GM19395 (cell line): ENCODE measurements at regions not wholly inside any gene's neighbourhood (a gene's known extent, or its start where the extent isn't known, plus 50 kb on each side); places are given as distances from the start of the nearest gene placed in this dataset.

Experiments
- ATAC-seq: cut with Tn5 transposase; IDR thresholded peaks from one replicate; pipeline ENCODE4 v1.9.1; 2021; ENCODE audit warnings: mild to moderate bottlenecking, moderate library complexity; ENCODE audit not compliant: unreplicated experiment

DNA sequence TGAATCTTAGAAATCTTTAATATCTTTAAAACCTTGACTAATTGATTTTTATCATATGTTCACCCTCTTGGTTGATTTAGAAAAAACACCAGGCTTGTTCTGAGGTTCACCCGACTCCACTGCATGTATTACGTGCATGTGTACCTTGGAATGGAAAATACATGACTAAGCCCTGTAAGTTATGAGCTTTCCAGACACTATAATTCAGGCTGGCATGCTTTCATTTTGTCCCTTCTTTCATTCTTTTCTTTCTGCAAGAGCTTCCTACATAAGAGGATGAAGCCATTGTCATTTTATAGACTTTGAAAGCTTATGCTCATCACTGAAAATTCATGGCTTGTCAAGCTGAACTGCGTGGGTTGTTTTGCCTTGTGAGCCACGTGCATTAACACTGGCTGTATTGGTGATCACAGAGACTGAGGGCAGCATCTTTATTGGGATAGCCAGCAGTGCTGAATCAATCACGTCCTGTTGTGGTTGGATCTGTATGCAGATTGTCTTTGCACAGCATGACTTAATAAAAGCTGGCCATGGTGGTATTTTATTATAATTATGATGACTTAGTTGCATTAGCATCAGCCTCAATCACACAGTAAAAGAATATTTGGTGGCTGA is 141.9 kb downstream of the SLIT2 start:
- ATAC-seq = no peak

DNA sequence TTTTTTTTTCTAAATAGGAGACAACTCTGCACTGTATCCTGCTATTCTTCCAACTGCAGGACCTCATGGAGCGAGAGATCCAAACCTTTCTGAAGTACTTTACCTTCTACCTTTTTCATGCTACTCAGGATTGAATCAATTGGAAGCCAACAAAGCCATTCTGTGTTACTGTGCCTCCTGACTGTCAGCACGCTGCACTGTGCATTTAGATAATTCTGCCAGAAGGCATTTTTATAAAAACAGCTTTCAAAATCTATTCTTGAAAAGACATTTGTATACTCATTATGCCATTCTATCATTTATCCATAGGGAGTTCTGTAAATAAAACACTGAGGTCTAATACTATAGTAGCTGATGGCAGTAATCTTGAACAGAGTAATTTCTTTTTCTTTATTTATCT is 142.8 kb downstream of the SLIT2 start:
- ATAC-seq = no peak

DNA sequence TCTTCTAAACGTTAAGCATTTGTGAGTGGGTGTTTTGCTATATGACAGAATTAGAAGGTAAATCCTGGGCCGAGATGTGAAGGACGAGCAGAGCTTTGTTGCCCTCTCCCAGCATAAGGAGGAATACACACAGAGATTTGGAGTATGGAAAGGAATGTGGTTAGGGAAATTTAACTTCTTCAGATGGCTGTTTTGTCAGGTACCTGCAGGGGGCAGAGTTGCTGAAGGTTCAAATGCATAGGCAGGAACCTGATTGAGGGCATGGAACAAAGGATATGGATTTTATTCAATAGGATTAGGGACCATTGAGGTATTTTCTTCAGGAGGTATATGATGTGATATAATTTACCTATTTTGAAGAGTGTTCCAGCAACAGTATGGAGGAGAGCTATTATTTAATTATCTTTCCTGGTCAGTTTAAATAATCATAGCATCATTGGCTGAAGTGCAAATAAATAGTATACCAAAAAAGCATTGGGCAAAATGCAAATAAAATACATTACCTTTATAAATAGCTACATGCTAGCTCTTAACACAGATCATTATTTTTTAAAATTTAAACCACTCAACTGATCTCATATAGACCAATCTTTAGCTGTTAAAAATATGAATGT is 143.6 kb downstream of the SLIT2 start:
- ATAC-seq = peak; percentile 75

DNA sequence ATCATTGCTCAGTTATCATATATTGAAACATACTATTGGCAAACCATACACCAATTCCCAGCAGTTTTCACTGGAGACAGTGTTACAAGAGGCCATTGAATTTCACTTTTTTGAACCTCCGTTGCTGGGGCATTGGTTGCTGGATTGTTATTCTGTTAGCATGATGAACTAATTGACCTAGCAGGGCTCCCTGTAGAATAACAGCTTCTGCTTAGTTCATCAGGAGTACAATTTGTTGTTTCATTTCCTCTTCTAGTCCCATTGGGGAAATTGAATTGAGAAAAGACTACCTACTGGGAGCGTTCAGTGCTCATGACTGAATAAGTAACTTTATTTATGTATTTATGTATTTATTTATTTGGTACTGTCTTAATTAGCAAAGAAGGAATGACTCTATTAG is 151.6 kb downstream of the SLIT2 start:
- ATAC-seq = peak; percentile 69

DNA sequence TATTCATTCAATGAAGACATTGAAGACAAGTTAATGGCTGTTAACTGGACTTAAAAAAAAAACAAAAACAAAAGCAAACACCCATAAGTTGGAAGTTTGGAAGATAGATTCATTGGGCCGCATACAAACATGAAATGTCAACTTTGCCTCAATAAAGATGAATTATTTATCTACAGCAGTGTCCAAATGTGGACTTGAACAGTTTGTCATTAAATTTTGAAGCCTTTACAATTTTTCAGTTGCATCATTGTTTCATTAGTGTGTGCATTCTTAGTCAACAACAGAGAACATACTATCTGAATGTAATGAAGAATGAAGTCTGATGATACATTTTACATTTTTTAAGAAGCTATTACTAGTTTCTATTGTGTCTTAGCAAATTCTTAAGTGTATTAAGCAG is 152.1 kb downstream of the SLIT2 start:
- ATAC-seq = no peak

DNA sequence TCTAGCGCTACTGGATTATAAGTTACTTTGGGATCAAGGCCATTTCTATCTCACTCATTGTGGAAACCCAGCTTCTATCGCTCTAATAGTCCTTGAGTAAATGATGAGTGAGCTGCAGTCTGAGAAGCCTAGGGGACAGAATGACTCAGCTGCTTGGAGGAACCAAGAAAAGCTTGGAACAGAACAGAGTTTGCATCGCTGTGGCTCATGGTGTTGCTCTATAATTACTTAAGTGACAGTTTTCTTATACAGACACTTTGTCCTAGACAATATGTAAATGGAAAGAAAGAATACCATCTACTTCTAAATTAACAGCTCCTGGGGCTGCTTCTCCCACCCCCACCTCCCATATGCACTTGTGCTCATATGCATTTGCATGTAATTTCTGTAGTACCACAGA is 156.9 kb downstream of the SLIT2 start:
- ATAC-seq = no peak

DNA sequence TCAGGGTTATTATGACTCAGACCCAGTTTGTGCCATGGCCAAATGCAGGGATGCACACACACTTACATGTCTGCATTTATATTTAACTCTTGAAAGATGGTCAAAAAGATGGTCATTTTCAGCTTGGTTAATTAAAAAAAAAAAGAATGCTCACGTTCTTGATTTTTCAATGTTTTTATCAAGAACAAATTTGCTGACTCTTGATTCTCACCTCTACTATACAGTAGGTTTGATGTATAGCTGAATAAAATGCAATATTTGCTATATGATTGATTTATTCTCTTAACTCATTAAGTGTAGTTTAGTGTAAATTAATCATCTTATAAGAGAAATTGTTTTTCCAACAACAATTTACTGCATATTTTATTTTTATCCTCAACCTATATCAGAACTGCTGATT is 160.4 kb downstream of the SLIT2 start:
- ATAC-seq = no peak

DNA sequence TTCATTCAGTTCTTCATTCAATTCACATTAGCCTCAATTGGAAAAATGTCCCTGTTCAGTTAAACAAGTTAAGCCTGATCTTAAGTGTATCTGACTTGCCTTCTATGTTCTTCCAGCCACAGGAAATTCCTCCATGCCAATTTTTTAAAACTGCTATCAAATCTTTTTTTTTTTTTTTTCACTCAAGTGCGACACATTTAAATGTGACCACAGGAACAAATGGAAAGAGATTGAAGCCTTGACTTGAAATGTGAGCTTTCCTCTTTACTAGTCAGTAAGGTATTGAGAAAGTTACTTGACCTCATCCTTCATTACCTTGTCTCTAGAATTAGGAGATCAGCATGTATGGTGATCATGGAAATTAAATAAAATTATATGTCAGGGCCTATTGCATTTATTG is 165.1 kb downstream of the SLIT2 start:
- ATAC-seq = no peak

DNA sequence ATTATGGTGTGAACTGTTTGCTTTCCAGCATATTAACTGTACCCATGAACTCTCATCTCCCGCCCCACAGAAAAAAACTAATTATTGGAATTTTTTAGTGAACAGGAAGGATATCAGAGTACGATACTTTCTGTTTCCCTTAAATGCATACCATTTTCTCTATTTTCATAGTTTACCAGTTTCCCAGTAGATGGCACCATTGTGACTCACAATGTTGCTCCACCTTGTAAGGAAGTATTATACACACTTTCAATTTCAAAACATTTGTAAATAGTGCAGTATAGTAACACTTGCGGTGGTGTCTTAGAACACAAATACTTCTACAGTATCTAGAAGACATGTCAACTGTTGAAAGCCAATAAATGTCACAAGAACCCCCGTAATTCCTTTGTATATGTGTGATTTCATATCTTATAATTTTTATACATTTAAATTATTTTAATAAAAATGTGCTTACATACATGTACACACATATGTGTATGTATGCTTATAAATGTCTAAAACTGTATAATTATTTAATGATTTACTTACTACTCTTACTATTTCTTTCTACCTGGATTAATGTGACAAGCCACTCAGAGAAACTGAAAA is 167.3 kb downstream of the SLIT2 start:
- ATAC-seq = peak; percentile 98

DNA sequence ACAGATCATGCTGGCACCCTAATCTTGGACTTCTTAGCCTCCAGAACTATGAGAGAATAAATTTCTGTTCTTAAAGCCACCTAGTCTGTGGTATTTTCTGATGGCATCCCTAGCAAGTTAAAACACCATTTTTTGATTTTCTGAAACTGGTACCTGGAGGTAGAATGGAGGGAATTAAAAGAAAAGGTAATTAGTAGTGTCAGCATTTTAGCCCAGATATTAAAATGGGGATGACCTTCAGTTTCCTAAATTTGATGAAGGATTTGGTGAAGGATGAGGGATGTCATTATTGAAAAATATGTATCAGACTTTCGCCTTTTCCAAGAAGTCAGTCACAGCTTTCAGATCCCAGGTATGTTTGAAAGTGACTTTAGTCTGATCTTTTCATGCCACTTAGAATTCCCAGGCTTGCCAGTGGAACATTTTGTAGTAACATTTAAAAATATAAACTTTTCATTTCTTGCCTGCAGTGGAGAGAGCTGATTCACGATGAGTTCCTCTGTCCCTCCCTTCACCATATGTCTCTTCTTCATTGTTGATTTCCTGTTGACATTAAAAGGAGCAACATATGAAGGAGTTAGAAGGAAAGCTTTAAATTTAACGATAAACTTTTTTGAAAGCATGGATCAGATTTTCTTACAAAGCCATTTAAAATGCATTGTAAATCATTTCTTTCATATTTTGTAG is 169.4 kb downstream of the SLIT2 start:
- ATAC-seq = no peak

DNA sequence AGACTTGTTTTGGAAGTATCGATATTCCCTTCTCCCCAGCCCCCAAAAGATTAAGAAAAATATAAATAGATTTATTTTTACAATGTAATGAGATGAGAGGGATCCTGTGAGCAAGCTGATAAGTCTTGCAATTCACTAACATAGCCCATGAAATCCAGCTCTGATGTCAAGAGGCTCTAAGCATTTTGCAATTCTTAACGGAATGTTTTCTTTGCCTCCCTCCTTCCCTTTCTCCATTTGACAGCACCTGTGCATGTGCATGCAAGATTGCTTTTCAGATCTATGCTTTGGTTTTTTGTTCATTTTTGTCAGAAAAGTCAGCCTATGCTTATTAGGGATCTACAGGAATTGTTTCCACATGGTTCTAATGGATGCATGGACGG is 169.9 kb downstream of the SLIT2 start:
- ATAC-seq = no peak

DNA sequence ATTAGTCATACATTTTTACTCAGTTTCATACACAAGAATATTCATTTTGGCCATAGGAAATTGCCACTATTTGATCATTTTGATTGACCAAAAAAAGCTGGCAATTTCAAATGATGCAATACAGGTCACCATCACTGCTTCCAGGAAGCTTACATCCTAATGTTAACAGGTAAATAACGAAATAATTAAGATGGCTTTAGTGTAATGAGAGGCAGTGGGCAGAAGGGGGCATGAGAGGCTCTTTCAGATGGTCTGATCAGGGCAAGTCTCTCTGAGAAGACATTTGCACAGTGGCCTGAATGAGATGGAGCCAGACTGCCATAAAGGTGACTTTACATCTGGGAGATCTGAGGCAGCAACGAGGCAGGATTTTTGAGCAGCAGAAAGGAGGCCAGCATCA is 170.7 kb downstream of the SLIT2 start:
- ATAC-seq = peak; percentile 72

DNA sequence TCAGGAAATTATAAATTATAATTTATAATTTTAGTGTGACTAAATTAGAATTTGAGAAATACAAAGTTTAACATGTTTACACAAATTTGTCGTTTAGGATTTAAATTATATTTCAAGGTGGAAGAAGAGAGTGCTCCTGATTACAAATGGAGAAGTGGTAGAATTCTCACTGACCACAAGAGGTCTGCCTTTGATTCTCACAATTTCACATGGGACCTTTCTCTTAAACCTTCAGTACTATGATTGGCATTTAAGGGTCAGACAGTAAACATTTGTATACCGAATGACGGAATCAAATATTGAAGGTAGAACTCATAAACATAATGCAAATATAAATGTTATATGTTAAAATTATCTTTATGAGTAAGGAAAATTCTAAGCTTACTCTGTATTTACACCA is 171.7 kb downstream of the SLIT2 start:
- ATAC-seq = no peak

DNA sequence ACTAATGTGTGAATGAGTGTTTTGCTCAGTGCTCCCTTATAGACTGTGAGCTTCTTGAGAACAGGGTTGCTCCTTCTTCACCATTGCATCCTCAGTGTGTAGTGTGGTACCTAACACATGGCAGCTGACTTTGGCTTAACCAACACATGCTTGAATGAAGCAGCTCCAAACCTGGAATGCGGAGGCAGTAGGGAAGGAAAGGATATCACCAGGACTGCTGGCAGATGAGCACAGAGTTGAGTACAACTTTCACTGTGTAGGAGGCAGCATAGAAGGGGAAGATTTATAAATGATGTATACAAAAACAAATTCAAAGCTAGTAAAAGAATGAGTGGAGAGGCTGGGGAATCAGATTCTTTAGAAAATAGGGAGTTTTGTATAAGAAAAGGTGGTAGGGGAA is 174.3 kb downstream of the SLIT2 start:
- ATAC-seq = no peak

DNA sequence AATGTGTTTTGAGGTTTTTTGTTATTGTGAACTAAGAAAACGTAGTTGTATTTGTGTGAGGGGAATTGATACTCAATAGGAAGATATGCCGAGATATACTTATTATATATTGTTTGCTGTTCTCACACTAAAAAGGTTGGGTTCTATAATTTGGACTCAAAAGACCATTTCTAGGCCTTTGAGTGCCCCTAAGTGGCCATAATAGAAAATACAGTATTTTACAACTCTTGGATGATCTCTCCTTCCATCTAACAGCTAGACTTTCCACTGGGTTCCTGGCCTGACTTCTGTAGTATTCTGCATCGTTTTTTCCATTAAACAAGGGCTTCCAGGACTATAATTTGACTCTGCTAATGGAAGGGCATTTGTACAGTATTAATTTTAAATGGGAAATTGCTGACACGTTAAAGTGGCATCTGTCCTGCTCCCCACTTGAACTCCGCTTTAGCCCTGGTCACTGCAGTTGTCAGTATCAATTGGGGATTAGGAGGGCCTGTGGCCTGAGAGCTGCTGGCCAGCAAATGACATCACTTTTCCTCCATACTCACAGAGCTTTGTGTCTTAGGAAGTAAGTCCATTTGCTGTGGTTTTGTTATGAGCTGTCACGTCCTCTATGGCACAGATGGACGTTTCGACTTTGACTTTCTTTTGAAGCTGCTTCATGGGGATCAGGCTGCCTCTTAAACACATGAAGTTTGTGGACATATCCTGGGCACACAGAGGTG is 176.9 kb downstream of the SLIT2 start:
- ATAC-seq = no peak

DNA sequence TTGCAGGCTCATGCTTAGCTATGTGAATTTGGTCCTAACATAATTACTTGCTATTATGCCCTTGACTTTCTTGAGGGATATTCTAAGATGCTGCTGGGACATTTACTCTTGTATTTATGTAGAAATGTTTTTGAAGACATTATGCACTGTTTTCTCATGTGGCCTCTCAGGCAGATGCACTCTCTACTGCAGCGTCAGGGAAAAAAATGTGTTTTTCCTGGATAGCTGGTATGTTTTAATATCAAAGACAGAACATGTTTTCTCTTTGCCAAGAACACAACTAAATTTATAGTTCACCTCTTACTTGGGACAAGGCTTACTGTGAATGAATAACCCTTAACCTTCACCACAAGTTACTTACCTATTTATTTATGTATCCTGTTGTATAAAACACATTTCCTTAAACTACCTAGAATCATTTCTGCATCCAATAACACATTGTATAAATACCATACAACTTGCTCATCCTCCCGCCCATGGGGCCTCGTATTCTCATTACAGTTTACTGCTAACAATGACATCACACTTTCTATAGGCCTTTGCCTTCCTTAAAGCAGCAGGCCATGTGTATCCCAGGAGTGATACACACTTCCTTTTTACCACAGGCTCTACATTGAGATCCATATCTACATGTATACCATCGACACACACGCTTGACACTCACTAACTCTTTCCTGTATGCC is 178.7 kb downstream of the SLIT2 start:
- no peak for ATAC-seq

DNA sequence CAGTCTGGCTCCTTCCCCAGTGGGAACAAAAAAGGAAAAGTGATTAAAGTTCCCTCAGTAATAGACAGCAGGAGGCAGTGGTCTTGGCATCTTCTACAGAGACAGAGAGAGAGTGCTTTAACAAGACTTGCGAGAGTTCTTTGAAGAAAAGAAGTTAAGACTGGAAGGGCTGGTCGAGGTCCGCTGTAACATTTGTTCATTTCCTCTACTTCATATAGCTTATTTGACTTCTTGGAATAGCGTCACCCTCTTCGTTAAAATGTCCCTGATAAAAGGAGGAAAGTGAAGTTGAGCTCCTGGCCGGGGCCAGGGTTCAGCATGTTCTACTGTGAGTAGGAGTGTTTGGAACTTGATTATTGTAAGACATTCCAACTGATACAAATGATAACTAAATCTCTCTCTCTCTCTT is 179.8 kb downstream of the SLIT2 start:
- ATAC-seq = no peak

DNA sequence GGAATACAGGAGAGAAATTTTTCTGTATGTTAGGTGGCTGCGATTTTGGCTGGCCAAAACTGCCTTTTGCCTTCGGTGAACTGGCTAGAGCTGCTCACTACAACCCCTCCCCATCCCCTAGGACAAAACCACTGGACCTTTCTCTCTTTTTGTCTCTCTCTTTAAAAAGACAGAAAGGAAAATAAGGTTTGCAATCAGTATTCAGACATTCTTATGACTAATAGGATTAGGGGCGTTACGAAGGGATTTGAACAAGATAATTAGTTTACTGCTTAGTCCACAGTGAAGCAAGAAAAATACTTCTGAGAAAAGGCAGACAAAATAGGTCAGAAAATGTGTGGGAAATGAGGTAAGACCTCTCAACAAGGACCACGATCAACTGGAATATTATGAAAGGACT is 180.4 kb downstream of the SLIT2 start:
- ATAC-seq = no peak

DNA sequence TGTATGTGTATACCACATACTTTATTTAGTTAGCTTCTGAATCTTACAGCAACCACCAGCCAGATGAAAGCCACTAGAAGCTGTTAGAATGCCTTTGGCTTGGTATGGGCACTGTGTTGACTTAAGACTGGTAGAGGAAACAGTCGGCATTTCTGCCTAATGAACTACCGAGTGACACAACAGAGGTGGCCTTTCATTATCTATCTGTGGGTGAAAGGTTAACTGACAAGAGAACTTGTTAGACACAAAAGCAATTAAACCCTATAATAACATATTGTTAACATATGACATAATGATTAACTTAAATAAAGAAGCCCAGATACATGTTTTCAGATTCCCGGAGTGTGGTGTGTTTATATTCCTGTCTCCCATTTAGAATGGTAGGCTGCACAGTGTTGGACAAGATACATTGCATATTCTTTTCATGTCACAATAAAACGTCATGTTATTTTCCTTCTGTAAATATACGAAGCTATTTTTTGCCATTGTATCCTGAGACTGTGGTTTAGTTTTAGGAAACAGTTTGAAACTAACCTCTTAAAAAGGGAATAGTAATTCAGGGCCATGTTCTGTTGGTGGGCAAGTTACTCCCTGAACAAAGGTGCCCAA is 181.5 kb downstream of the SLIT2 start:
- no peak for ATAC-seq

DNA sequence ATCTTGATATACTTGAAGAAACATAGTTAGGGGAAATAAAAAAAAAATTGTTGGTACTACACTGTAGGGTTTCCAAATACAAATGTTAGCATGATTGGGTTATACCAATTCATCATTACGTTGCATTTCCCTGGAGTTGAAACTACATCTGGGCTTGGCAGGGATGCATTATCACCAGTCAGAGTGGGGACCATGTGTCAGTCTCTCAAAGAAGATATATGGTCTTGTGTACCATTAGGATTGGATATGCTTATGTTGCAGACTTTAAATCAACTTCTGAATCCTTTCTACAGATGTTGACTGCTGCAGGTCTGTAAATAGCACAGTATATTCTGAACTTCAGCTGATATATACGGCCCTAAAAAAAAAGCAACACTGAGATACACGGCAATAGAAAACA is 188.5 kb downstream of the SLIT2 start:
- ATAC-seq = no peak
